Keratinocyte (primary cell): ENCODE measurements at regions not wholly inside any gene's neighbourhood (a gene's known extent, or its start where the extent isn't known, plus 50 kb on each side); places are given as distances from the start of the nearest gene placed in this dataset.

Experiments
- DNase-seq: peaks from one replicate; pipeline ENCODE4 v3.0.0-alpha.2; 2011; ENCODE audit warnings: low read depth, missing footprints, low spot score
- FAIRE-seq: peaks from 2 replicates; lab custom pipeline; 2011; peaks lifted over from hg19 to GRCh38; lab: Jason Lieb, UNC
- H2AFZ ChIP-seq: 2 replicates; pipeline ENCODE4 v1.6.0; 2012; ENCODE audit warnings: low read length, control low read depth, inconsistent platforms; ENCODE audit not compliant: control insufficient read depth
- H3K27ac ChIP-seq: 2 replicates; pipeline ENCODE4 v1.5.1; 2011; ENCODE audit warnings: low read length; ENCODE audit not compliant: control insufficient read depth, insufficient read depth
- H3K27me3 ChIP-seq: 3 replicates; pipeline ENCODE4 v1.6.0; 2011; ENCODE audit warnings: low read length; ENCODE audit not compliant: control insufficient read depth, insufficient read depth; ENCODE audit errors: extremely low read depth
- H3K36me3 ChIP-seq, 2 experiments: 2 replicates in 1 of 2; 3 replicates in 1 of 2; pipeline ENCODE4 v1.5.1; 2011; ENCODE audit warnings: low read length in 2 of 2, mild to moderate bottlenecking in 1 of 2; ENCODE audit not compliant: control insufficient read depth in 2 of 2, insufficient read depth in 2 of 2; ENCODE audit errors: extremely low read depth in 1 of 2
- H3K4me1 ChIP-seq: 3 replicates; pipeline ENCODE4 v1.5.1; 2011; ENCODE audit warnings: low read length; ENCODE audit not compliant: control insufficient read depth, insufficient read depth; ENCODE audit errors: extremely low read depth
- H3K4me2 ChIP-seq: 3 replicates; pipeline ENCODE4 v1.6.0; 2011; ENCODE audit warnings: low read depth, low read length; ENCODE audit not compliant: control insufficient read depth, insufficient read depth; ENCODE audit errors: extremely low read depth
- H3K4me3 ChIP-seq, 3 experiments: fragments of 200-600 bp in 1 of 3; sonication (generic) in 1 of 3; 2 replicates in 2 of 3; 3 replicates in 1 of 3; pipeline ENCODE4 v1.5.1; 2011 to 2016; ENCODE audit warnings: low read length in 3 of 3, mild to moderate bottlenecking in 3 of 3, control low read depth in 2 of 3, inconsistent platforms in 1 of 3, low read depth in 1 of 3, mixed read lengths in 1 of 3, mixed run types in 1 of 3, moderate library complexity in 1 of 3; ENCODE audit not compliant: control insufficient read depth in 2 of 3, insufficient read depth in 2 of 3; ENCODE audit errors: extremely low read depth in 1 of 3
- H3K79me2 ChIP-seq: 2 replicates; pipeline ENCODE4 v1.6.0; 2012; ENCODE audit warnings: low read length; ENCODE audit not compliant: control insufficient read depth, insufficient read depth
- H3K9ac ChIP-seq: 3 replicates; pipeline ENCODE4 v1.6.0; 2011; ENCODE audit warnings: low read length; ENCODE audit not compliant: control insufficient read depth, insufficient read depth; ENCODE audit errors: extremely low read depth
- H3K9me1 ChIP-seq: 3 replicates; pipeline ENCODE4 v1.6.0; 2011; ENCODE audit warnings: low read length; ENCODE audit not compliant: control insufficient read depth, insufficient read depth; ENCODE audit errors: extremely low read depth
- H3K9me3 ChIP-seq: 2 replicates; pipeline ENCODE4 v1.5.1; 2012; ENCODE audit warnings: low read depth, low read length; ENCODE audit not compliant: control insufficient read depth
- H4K20me1 ChIP-seq: 3 replicates; pipeline ENCODE4 v1.6.0; 2011; ENCODE audit warnings: low read length; ENCODE audit not compliant: control insufficient read depth, insufficient read depth; ENCODE audit errors: extremely low read depth
- CTCF ChIP-seq, 3 experiments: IDR thresholded peaks in 1 of 3; conservative IDR thresholded peaks in 1 of 3; optimal IDR thresholded peaks in 1 of 3; 2 replicates in 2 of 3; 3 replicates in 1 of 3; pipeline versions ENCODE3 to v1.5.1; 2011; ENCODE audit warnings: low read length in 3 of 3, mild to moderate bottlenecking in 3 of 3, moderate library complexity in 2 of 3, control low read depth in 1 of 3, inconsistent platforms in 1 of 3; ENCODE audit not compliant: insufficient read depth in 2 of 3; ENCODE audit errors: extremely low read depth in 1 of 3
- EZH2 ChIP-seq: IDR thresholded peaks from one replicate; pipeline ENCODE4 v1.6.1; 2012; ENCODE audit warnings: inconsistent platforms, mild to moderate bottlenecking, low read length, moderate library complexity
- dilution Hi-C: fragments of 300-500 bp; cut with MboI; formaldehyde crosslinking; loops from one replicate; pipeline ENCODE4 v1.7.0; 2020; ENCODE audit warnings: low sequenced_read_pairs; ENCODE audit not compliant: extremely low pct_ligation_motif_present

GRCh38 chr12:58367041-58367440 is 425.7 kb downstream of the ATP23 start:
- DNase-seq, result no peak
- dilution Hi-C loops, result no loop called here
- Histone ChIP-seq H3K4me1 (peaks cover 24% of the 10 kb centered on the region), H3K27ac (no peak overlapping the region), H3K27me3 (no peaks in the 10 kb centered on the region), H3K4me3 (no peak overlapping the region), H3K4me2 (no peak overlapping the region), H3K79me2 (no peaks in the 10 kb centered on the region), H3K9me3 (no peaks in the 10 kb centered on the region), H3K36me3 (no peaks in the 10 kb centered on the region), H3K9ac (no peak overlapping the region), H3K9me1 (no peaks in the 10 kb centered on the region), H2AFZ (no peak overlapping the region), H4K20me1 (no peaks in the 10 kb centered on the region)
- TF ChIP-seq CTCF (optimal IDR thresholded peaks at IDR 0.05 in 1 of 3, IDR thresholded peaks at IDR 0.05 in 1 of 3, conservative IDR thresholded peaks at IDR 0.05 in 1 of 3; ENCODE audit: extremely low read depth in 1 of 3, insufficient read depth in 2 of 3, low read length in 3 of 3) (no peak), EZH2 (no peak)
- FAIRE-seq, result no peak

GRCh38 chr12:58368001-58368400 is 426.6 kb downstream of the ATP23 start:
- no peaks in the 10 kb centered on the region for H3K27me3 ChIP-seq
- FAIRE-seq, result no peak
- H3K4me3 ChIP-seq, result no peak overlapping the region
- no peak for DNase-seq
- no peaks in the 10 kb centered on the region for H3K9me3 ChIP-seq
- no peak overlapping the region for H3K27ac ChIP-seq
- no peaks in the 10 kb centered on the region for H3K79me2 ChIP-seq
- no peak for TF ChIP-seq CTCF (optimal IDR thresholded peaks at IDR 0.05 in 1 of 3, IDR thresholded peaks at IDR 0.05 in 1 of 3, conservative IDR thresholded peaks at IDR 0.05 in 1 of 3; ENCODE audit: extremely low read depth in 1 of 3, insufficient read depth in 2 of 3, low read length in 3 of 3)
- H3K36me3 ChIP-seq, result no peaks in the 10 kb centered on the region
- H4K20me1 ChIP-seq, result no peaks in the 10 kb centered on the region
- no peak overlapping the region for H2AFZ ChIP-seq
- no peak overlapping the region for H3K9ac ChIP-seq
- H3K4me2 ChIP-seq, result no peak overlapping the region
- dilution Hi-C loops, result no loop called here
- peaks cover 24% of the 10 kb centered on the region for H3K4me1 ChIP-seq
- H3K9me1 ChIP-seq, result no peaks in the 10 kb centered on the region
